ENCODE measurements at regions not wholly inside any gene's neighbourhood (a gene's known extent, or its start where the extent isn't known, plus 50 kb on each side); places are given as distances from the start of the nearest gene placed in this dataset.
"Not testable (repeated sequence)": the region's sequence is repeated elsewhere in the genome, so short reads cannot be mapped to it uniquely, and the experiment has no call there.

DNA sequence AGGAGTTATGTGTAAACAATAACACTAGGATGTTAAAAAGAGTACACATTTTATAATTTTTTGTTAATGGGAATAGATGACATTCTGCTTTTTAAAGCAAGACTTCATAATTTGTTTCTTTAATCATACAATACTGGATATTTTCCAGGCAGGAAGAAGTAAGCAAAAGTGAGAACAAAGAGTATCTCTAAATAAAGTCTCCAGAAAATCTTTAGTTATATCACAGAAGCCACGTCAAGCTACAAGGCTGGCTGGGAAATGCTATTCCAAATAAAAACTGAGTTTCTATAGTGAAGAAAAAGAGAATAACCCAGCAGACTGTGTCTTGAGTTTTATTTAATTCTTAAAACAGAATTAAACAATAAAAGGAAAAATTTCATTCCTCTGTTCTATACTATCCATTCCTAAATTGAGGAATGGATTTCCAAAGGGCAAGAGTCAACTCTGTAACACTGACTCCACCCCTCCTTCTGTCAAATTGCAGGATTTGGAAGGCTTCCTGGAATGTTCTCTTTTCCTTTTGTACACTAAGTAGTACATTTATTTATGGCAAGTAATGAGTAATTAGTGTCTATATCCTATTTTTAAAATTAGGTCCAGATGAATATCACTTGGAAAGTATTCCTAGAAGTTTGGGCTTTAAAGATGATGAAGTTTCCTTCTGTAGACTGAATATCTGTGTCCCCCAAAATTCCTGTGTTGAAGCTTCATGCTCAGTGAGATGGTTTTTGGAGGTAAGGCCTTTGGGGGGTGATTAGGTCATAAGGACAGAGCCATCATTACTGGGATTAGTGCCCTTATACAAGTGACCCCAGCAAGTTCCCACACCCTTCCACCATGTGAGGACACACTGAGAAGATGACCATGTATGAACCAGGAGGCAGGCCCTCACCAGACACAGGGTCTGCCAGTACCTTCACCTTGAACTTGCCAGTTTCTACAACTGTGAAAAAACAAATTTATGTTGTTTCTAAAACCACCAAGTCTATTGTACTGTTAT lies 290.9 kb downstream of the CRPPA start:
- no peak for DNase-seq

- no peak for DNase-seq
These were observed 291.8 kb downstream of the CRPPA start for GRCh38 chr7:16129431-16130110.

- no peak for DNase-seq
These were observed 298.1 kb downstream of the CRPPA start for GRCh38 chr7:16123117-16123770.

DNA sequence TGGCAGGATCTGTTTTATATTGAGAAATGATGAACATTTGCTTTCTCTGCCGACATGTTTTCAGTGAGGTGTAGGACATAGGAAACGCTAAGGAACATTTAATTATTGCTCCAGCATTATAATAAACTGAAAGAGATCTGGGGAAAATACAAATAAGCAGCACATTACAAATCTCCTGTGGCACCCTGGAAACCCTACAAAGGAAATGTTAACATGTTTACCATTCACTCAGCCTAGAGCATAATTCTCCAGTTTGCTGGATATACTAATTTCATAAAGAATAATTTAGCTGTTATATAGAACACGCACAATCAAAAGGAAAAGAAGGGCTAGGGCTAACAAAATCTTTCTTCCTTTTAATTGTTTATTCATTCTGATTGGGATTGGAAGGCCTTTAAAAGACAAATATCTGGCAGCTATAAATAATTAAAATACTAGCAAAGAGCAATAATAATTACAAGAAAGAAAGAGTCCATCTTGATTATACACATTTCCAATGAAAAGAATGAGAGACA lies 299.4 kb downstream of the CRPPA start:
- no peak for DNase-seq

GRCh38 chr7:16115374-16115773 lies 306.0 kb downstream of the CRPPA start:
- no peak for DNase-seq

GRCh38 chr7:16114633-16115032 lies 306.7 kb downstream of the CRPPA start:
- no peak for DNase-seq

GRCh38 chr7:16114071-16114470 lies 307.3 kb downstream of the CRPPA start:
- no peak for DNase-seq

DNA sequence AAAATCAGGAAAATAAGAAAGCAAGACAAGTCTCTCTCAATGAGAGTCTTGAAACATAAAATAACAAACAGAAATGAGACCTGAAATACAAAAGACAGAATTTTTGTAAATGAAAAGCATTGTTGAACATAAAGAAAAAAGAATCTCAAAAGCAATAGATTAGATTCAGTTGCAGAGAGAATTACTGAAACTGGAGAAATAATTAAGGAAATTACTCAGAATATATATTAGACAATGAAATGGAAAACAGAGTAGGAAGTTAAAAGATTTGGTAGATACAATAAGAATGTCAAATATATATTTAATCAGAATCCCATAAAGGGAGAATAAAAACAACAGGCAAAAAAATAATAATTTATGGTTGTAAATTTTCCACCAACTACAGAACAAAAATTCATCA lies 308.3 kb downstream of the CRPPA start:
- DNase-seq: no peak

GRCh38 chr7:16106869-16107268 lies 314.5 kb downstream of the CRPPA start:
- DNase-seq: no peak

- no peak for DNase-seq
These were observed 315.0 kb downstream of the CRPPA start for GRCh38 chr7:16106300-16106699.

- no peak for DNase-seq
These were observed 322.0 kb downstream of the CRPPA start for GRCh38 chr7:16099302-16099849.

GRCh38 chr7:16098585-16099179 lies 322.7 kb downstream of the CRPPA start:
- no peak for DNase-seq

- DNase-seq: no peak
These were observed 323.3 kb downstream of the CRPPA start for GRCh38 chr7:16098058-16098457.

GRCh38 chr7:16095171-16095950 lies 326.0 kb downstream of the CRPPA start:
- DNase-seq: no peak

DNA sequence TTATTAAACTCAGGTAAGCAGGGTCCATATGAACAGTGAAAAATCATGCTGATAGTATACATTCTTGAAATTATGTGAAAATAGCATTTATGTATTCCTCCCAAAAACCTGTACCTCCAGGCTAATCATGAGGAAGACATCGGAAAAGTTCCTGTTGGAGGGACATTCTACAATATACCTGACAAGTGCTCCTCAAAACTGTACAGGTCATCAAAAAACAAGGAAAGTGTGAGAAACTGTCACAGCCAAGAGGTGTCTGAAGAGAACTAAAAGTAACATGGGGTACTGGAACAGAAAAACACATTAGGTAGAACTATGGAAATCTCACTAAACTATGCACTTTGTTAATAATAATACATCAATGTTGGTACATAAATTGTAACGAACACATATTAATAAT lies 326.7 kb downstream of the CRPPA start:
- no peak for DNase-seq

- no peak for DNase-seq
These were observed 328.6 kb downstream of the CRPPA start for GRCh38 chr7:16092711-16093110.

DNA sequence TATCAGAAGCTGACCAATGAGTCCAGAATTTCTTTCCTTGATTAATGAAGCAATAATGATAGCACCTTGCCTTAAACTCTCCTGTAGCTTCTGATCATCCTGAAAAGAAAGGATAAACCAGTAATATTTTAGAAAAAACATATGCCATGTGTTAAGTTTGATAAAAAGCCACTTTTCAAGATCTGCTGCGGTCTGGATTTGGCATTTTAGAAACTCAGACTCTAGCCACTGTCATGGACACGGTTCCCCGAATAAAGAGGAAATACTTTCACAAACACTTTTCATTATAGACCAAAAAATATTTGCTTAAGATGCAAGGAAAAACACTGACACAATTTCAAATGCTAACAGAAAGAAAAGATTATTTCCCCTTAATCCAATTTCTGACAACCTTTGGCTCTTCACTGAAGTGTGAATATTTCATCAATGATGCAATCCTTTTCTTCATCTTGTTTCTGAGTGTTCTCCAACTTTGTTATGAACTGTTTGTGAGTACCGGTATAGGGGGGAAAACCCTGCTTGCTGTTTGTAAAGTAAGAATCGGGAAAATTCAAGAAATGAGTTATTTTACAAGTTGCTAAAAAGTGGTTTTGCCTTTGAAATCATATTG lies 329.5 kb downstream of the CRPPA start:
- DNase-seq: no peak

DNA sequence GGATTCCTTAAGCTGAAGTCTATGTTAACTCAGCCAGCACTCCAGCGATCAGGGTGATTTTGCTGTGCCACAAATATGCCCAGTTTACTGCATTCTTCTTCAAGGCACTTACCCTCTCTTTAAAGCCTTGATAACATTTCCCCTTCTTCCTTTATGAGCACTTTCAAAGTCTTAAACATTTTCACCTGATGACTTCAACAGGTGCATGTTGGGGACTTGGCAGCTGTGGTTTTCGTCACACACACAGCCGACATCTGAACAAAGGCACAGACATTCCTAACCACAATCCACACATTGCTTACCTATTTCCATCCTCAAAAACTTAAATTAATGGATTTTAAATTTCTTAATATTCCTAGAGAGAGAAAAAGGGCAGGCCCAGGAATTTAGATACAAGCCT lies 331.5 kb downstream of the CRPPA start:
- no peak for DNase-seq

DNA sequence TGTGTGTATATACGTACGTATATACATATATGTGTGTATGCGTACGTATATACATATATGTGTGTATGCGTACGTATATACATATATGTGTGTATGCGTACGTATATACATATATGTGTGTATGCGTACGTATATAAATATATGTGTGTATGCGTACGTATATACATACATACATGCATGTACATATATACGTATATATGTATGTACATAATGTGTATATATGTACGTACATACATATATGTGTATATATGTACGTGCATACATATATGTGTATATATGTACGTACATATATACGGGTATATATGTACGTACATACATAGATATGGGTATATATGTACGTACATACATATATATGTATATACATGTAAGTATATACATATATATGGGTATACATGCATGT lies 332.1 kb downstream of the CRPPA start:
- DNase-seq: no peak

DNA sequence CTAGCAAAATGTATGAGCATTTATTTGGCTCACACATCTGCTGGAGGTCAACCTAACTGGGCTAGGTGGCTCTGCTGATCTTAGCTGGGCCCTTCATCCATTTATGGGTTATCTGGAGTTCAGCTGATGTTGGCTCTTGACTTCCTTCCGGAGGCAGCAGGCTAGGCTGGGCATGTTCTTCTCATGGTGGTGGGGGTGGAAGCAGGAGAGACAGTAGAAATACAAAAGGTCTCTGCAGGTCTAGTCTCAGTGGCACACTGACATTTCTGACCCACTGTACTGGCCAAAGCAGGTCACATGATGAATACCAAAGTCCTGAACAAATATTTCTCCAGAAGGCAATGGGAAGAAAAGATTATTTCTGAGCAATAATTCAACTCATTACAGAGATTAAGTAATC lies 334.6 kb downstream of the CRPPA start:
- DNase-seq: no peak

DNA sequence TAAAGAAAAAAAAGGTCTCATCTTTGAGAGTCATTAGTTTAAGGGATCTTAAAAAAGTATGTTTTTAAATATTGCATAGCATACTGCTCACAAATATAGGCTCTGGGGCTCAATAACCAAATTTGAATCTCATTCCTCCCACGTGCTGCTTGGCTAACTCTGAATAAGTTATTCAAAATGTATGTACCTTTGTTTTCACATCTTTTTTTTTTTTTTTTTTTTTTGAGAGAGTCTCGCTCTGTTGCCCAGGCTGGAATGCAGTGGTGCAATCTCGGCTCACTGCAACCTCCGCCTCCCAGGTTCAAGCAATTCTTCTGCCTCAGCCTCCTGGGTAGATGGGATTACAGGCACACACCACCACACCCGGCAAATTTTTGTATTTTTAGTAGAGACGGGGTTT lies 335.6 kb downstream of the CRPPA start:
- not testable (repeated sequence) for DNase-seq
